GM18498 (cell line): ENCODE measurements at regions not wholly inside any gene's neighbourhood (a gene's known extent, or its start where the extent isn't known, plus 50 kb on each side); places are given as distances from the start of the nearest gene placed in this dataset.
"Not testable (repeated sequence)": the region's sequence is repeated elsewhere in the genome, so short reads cannot be mapped to it uniquely, and the experiment has no call there.

Source experiments
- ATAC-seq: cut with Tn5 transposase; IDR thresholded peaks from one replicate; pipeline ENCODE4 v1.9.1; 2021; ENCODE audit warnings: mild to moderate bottlenecking, moderate library complexity; ENCODE audit not compliant: unreplicated experiment

DNA sequence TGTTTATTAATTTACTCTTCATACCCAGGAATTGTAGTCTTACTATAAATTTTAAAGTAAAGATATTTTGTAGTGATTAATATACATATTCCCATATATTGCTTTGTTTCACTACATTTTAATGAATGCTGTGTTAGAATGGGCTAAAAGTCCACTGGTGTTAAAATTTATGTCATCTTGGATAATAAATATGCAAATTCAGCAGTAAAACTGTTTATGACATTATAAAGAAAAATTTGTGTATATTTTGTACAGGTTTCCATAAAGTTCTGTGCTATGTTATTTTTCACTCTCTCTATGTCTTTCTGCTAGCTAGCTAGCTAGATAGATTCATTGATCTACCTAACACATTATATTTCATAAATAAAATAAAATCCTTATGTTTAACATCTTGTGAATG is 1071.2 kb downstream of the FAT4 start:
- no peak for ATAC-seq

DNA sequence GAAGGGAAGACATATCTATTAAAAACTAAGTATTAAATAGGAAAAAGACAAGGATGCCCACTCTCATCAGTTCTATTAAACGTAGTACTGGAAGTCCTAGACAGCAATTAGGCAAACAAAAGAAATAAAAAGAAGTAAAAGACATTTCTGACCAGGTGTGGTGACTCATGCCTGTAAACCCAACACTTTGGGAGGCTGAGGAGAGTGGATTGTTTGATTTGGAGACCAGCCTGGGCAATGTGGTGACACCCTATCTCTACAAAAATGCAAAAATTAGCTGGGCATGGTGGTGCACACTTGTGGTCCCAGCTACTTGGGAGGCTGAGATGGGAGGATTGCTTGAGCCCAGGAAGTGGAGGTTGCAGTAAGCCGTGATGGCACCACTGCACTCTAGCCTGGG is 1071.8 kb downstream of the FAT4 start:
- ATAC-seq = no peak

DNA sequence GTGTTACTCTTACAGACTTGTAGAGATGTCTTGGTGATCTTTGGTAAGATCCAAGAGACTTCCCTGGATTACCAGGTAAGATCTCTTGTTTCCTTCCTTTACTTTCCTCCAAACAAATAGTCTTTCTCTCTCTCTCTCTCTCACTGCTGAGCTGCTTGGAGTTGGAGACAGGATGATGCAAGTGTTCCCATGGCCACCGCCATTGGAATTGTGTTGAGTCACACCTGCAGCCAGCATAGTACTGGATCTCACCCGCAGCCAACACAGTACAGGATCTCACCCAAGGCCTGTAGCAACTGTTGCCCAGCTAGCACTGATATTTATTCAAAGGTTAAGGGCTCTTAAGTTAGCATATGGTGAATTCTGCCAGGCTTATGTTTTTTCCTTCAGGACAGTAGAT is 1080.9 kb downstream of the FAT4 start:
- no peak for ATAC-seq

DNA sequence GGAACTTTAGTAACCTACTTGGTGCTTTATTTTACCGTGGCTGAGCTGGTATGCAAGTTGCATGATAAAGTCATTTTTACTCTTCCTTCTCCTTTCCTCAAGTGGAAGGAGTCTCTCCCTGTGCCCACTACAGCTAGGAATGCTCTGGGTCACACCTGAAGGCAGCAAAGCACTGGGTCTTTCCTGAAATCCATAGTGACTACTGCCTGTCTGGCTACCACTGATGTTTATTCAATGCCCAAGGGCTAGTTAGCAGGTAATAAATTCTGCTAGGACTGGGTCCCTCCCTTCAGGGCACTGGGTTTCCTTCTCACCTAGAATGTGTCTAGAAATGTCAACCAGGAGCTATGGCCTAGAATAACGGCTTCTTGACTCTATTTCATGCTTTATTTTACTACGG is 1081.4 kb downstream of the FAT4 start:
- no peak for ATAC-seq

DNA sequence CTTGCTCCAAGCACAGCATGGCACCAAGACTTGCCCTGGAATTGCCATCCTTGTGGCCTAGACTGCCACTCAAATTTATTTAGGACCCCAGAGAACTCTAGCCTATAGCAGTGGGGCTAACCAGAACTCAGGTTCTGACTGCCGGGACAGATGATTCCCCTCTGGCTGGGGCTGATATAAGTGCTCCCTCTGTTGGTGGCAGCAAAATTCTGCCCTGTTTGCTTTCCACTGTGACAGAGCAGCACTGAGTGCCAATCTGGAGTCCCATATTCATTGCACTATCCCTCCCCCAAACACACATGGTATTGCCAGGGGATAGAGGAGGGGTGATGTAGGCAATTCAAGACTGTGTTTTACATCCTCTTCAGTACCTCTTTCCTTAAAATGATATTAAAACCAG is 1081.9 kb downstream of the FAT4 start:
- ATAC-seq = no peak

DNA sequence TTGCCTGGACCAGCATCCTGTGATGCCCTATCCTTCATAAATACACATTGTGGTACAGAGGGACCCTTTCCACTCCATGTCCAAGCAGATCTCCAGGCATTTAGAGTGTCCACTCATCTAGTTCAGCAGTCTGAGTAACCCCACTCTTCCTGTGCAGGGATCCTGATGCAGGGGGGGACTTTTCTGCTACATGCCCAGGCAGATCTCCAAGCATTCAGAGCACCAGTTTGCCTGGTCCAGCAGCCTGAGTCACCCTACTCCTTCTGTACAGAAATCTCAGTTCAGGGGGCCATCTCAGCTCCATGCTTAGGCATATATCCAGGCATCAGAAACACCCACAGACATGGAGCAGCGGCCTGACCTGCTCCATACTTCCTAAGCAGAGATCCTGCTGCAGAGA is 1089.8 kb downstream of the FAT4 start:
- ATAC-seq = no peak

DNA sequence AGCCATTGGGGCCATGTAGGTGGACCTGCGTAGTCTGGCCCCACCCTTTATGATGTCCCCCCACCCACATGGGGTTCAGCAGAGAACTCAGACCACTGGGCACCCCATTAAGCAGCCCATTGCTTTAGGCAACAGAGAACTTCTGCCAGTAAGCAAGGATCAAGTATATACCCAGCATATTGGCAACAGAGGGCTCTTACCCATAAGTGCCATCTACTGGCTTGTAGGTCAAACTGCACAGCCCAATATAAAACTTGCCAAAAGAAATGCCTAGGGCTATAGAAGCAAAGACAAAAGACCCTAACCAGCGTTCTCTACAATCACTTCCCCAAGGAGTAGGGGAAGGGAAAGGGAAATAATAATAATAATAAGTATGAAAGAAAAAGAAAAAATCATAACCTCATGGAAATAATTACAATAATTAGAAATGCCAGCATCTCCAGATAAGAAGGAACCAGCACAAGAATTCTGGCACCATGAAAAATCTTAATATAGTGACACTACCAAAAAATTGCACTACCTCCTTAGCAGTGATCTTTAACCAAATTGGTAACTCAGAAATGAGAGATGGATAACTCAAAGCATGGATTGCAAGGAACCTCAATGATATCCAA is 1090.7 kb downstream of the FAT4 start:
- ATAC-seq = peak; percentile 77

DNA sequence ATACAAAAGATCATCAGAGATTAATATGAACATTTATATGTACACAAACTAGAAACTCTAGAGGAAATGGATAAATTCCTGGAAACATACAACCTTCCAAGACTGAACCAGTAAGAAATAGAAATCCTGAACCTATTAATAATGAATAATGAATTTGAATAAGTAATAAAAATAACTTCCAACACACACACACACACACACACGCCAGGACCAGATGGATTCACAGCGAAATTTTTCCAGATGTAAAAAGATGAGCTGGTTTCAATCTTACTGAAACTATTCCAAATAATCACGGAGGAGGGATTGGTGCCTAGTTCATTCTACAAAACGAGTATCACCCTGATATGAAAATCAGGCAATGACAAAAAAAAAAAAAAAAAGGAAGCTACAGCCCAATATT is 1095.0 kb downstream of the FAT4 start:
- ATAC-seq = no peak

DNA sequence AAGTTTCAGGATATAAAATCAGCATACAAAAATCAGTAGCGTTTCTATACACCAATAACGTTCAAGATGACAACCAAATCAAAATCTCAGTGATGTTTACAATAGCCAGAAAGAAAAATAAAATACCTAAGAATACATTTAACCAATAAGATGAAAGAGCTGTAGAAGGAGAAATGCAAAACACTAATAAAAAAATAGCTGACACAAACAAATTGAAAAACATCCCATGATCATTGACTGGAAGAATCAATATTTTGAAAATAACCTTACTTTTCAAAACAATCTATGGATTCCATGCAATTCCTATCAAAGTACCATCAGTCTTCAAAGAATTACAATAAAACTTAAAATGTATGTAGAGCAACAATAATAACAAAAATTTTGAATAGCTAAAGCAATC is 1096.3 kb downstream of the FAT4 start:
- no peak for ATAC-seq

DNA sequence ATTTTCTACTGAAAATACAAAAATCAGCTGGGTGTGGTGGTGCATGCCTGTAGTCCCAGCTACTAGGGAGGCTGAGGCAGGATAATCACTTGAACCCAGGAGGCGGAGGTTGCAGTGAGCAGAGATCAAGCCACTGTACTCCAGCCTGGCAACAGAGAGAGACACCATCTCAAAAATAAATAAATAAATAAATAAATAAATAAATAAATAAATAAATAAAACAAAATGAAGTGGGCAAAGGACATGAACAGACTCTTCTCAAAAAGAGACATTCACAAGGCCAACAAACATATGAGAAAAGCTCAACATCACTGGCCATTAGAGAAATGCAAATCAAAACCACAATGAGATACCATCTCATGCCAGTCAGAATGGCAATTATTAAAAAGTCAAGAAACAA is 1097.6 kb downstream of the FAT4 start:
- not testable (repeated sequence) for ATAC-seq

DNA sequence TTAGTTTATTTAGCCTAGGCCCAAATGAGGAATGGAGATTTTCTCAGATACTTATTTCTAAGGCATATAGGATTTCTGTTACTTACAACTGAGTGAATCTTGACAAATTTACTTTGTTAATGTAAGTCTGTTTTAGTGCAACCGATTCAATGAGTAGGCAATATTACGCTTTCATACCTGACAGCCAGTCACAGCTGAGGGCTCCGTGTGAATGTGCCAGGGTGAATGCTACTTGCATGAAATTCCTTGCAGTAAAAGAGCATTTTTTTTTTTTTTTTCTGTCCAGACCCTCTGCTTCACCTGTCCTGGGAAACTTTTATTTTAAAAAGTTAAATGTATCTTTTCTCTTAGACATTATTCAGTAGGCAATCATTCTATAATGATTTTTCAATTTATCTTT is 1100.0 kb downstream of the FAT4 start:
- no peak for ATAC-seq

DNA sequence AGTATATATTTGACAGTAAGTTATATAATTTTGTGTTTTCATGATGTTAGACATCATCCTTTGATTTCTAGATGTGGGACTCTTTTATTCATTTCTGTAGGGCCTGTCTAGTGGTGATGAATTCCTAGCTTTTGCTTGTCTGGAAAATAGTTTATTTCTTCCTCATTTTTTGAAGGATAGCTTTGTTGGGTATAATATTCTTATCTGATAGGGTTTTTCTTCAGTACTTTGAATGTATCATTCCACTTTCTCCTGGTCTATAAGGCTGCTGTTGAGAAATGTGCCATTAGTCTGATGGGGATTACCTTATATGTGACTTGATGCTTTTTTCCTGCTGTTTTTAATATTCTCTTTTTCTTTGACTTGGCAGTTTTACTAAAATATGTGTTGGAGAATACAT is 1104.5 kb downstream of the FAT4 start:
- ATAC-seq = no peak

DNA sequence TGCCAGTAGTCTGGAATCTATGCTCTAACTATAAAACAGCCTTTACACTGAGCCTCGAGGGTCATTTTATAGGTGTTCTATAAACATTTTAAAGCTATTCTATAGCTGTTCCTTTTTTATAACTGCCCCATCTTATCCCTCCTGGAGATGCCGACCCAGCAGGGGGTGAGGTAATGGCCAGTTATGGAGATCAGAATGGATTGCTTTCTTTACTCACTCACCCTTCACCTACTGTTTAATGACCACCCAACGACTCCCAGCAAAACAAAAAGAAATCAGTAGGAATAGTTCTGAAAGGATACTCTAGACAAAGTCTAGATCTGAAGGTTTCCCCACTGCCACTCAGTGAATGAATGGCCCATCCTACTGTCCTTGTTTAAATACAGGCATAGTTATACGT is 1113.1 kb downstream of the FAT4 start:
- no peak for ATAC-seq

DNA sequence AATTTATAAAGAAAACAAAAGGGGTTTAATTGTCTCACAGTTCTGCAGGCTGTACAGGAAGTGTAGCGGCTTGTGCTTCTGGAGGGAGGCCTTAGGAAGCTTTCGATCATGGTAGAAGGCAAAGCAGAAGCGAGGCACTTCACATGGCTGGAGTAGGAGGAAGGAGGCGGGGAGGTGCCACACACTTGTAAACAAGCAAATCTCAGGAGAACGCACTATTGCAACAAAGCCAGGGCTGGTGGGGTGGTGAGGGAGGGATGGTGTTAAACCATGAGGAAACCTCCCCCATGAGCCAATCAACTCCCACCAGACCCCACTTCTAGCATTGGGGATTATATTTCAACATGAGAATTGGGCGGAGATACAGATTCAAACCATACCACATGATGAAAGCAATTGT is 1116.3 kb downstream of the FAT4 start:
- no peak for ATAC-seq

DNA sequence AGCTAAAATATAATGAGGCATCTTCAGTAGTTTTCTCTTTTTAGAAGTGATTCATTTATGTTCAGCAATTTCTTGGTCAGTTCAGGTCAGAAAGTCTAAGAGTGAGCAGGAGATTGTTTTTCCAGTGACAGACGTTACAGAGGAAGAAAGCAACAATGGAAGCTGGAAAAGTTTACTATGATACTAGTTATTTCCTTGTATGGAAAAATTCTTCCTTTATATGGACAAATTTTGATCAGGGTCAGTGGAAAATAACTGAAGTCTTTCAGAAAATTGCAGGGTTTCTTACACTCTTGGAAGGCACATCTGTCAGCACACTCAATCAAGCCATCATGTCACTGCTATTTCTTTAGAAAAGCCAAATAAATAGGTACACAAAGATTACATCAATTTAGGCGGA is 1120.7 kb downstream of the FAT4 start:
- ATAC-seq = no peak

DNA sequence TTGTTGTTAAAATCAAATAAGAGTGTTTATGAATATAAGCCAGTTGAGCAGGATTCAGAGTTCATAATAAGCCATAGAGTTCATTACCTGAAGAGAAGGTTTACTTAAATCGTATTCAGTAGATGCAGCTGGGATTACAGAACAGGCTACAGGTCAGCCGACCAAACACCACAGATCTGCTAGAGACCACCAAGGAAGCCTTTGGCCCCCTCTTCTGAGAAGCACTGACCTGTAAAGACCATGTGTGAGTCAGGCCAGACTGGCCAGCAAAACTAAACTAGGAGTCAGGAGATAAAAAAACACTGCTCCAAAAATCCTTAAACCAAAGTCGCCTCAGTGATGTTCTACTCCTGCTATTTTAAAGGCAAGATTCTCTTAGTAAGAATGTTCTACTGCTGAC is 1125.5 kb downstream of the FAT4 start:
- no peak for ATAC-seq

DNA sequence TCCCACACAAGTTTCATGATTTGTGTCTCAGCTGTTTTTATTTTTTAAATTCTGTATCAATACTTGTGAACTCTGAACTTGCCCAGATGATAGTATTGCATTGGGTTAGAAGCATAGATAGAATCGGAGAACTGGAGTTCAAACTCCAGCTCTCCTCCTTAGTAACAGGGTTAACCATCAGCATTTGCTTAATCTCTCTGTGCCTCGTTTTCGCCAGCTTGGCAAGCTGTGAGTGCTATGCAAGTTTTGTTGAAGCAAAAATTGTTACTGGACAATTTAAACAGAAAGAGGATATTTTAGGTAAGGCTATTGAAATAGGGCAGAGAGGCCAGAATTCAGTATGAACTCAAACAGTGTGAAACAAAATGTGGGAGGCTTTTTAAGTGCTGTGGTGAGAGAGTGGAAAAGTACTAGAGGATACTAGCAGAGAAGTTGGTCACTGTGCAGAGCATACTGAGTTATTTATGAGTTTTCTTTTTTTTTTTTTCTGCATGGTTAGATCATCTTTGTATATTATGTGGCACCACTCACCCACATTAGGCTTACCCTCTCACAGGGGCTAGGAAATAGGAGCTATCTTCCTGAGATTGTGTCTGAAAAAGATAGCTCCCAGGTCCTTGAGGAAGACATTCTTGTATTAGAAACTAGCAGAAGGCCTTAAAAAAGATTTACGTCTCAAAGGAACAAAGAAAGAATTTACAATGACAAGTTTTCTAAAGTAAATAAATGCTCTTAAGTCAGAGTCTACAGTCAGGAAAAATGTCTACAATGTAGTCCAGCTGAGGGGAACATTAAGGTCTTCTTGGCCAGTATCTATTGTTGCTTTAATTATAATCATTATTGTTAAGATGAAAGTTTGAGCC is 1126.6 kb downstream of the FAT4 start:
- ATAC-seq = no peak

DNA sequence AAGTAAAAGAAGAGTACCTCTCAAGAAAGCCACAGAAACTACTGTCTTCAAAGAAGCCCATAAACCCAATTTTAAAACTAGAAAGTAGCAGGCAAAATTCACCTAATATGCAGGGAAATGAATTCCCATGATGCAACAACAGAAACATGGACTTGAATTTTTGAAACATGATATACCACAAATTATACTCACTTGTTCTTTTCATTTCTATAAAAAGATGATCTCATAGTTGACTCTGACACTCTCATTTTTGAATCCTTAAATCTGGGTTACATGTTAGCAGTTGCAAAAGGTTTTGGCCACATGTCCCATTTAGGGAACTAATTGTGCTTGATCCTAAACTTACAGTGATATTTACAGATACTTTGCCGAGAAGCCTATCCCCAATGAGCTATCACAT is 1130.8 kb downstream of the FAT4 start:
- ATAC-seq = no peak

DNA sequence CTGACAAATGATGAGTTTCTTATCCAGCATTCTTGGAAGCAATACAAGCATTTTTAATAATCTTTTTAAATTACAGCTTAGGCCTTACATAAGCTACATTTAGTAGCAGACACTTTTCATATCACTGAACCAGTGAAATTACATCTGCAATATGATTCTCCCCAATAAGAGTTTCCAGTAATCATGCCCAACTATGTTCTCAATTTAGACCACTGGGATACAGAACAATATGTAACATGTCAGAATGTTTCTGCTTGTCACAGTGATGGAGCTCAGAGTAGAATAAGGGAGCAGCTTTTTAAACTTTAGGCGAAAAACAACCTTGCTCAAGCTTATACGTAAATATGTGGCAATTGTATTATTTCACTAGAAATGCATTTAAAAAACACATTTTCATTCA is 1132.2 kb downstream of the FAT4 start:
- no peak for ATAC-seq

DNA sequence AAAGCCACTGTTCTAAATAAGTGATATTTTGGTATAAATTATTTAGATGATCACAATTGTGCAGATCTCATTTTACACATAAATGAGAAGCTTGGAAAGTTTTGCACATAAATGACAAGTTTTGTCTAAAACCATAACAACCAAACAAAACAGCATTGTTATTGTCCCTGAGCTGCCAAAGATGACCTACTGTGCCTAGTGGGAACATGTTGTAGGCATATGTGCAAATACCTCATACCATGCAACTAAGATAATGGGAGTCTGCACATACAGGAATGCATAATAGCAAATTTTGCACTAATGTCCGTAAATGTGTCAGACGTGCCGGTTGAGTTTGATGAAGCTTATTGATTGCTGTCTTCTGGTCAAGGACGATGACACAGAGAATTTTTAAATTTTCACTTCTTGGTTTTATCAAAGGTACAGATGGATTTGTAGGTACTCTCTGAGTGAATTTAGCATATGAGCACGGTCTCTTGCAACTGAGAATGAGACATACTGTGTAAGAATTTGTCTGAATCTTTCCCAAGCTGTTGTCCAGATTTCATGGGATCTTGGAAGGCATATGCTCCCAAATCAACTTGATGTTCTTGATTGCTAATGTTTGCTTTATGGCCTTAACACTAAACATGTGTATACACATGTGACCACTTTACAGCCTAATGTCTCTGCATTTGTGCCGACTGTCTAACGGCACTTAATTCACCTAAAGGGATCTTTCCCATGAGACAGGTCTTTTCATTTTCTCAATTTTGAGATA is 1133.5 kb downstream of the FAT4 start:
- no peak for ATAC-seq

DNA sequence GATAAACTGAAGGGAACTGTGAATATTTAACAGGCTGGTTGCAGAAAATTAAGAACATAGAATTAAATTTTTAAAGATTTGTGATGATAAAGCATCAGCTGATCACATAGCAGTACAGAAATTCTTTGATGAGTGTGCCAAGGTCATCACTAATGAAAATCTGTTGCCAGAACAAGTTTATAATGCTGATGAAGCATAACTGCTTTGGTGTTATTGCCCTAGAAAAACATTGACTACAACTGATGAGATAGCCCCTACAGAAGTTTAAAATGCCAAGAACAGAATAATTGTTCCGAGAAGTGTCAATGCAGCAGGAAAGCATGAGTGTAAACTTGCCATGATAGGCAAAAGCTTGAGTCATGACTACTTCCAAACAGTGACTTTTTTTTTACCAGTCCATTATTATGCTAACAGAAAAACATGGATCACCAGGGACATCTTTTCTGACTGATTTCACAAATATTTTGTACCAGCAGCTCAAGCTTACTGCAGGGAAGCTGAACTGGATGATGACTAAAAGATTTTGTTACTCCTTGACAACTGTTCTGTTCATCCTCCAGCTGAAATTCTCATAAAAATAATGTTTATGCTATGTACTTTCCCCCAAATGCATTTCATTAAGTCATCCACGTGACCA is 1136.6 kb downstream of the FAT4 start:
- ATAC-seq = no peak

DNA sequence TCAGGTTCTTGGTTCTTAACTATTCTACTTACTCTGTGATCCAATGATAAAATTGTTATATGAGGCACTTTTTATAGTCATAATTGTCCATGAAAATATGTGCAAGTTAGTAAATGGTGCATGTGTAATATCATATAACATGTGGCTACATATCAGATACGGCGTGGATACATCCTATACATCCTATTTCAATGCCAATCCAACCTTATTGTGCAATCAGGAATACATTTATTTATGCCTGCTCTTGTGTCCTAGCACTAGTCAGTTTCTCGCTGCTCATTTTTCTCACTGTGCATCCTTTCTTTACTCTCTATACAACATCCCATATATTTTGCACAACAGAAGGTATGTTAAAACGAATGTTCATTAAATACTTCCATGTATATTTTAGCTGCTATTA is 1141.1 kb downstream of the FAT4 start:
- no peak for ATAC-seq
